ENCODE measurements at regions not wholly inside any gene's neighbourhood (a gene's known extent, or its start where the extent isn't known, plus 50 kb on each side); places are given as distances from the start of the nearest gene placed in this dataset.

- DNase-seq (ENCODE audit: low read depth, low spot score) = no peak
Measured at GRCh38 chr12:24227551-24227950, 278.1 kb upstream of the SOX5 start.

- peak; percentile 73 for DNase-seq (ENCODE audit: low read depth, low spot score)
Measured at GRCh38 chr12:24226745-24227350, 277.4 kb upstream of the SOX5 start.

- DNase-seq (ENCODE audit: low read depth, low spot score) = no peak
Measured at GRCh38 chr12:24224401-24224800, 274.9 kb upstream of the SOX5 start.

GRCh38 chr12:24223926-24224325 lies 274.5 kb upstream of the SOX5 start:
- no peak for DNase-seq (ENCODE audit: low read depth, low spot score)

GRCh38 chr12:24222968-24223367 lies 273.5 kb upstream of the SOX5 start:
- DNase-seq (ENCODE audit: low read depth, low spot score) = no peak

- DNase-seq (ENCODE audit: low read depth, low spot score) = no peak
Measured at GRCh38 chr12:24212496-24212895, 263.0 kb upstream of the SOX5 start.

- DNase-seq (ENCODE audit: low read depth, low spot score) = no peak
Measured at GRCh38 chr12:24206621-24207020, 257.2 kb upstream of the SOX5 start.

GRCh38 chr12:24201258-24201970 lies 251.9 kb upstream of the SOX5 start:
- no peak for DNase-seq (ENCODE audit: low read depth, low spot score)

GRCh38 chr12:24200010-24200409 lies 250.5 kb upstream of the SOX5 start:
- no peak for DNase-seq (ENCODE audit: low read depth, low spot score)

- DNase-seq (ENCODE audit: low read depth, low spot score) = no peak
Measured at GRCh38 chr12:24198936-24199671, 249.6 kb upstream of the SOX5 start.

- no peak for DNase-seq (ENCODE audit: low read depth, low spot score)
Measured at GRCh38 chr12:24198070-24198469, 248.6 kb upstream of the SOX5 start.

GRCh38 chr12:24197532-24197931 lies 248.1 kb upstream of the SOX5 start:
- DNase-seq (ENCODE audit: low read depth, low spot score) = no peak

GRCh38 chr12:24195063-24195462 lies 245.6 kb upstream of the SOX5 start:
- DNase-seq (ENCODE audit: low read depth, low spot score) = no peak

GRCh38 chr12:24191117-24191516 lies 241.6 kb upstream of the SOX5 start:
- DNase-seq (ENCODE audit: low read depth, low spot score) = no peak

GRCh38 chr12:24185782-24186181 lies 236.3 kb upstream of the SOX5 start:
- no peak for DNase-seq (ENCODE audit: low read depth, low spot score)

- no peak for DNase-seq (ENCODE audit: low read depth, low spot score)
Measured at GRCh38 chr12:24177889-24178288, 228.4 kb upstream of the SOX5 start.

GRCh38 chr12:24175929-24176328 lies 226.5 kb upstream of the SOX5 start:
- DNase-seq (ENCODE audit: low read depth, low spot score) = no peak

GRCh38 chr12:24175284-24175683 lies 225.8 kb upstream of the SOX5 start:
- DNase-seq (ENCODE audit: low read depth, low spot score) = no peak

- DNase-seq (ENCODE audit: low read depth, low spot score) = no peak
Measured at GRCh38 chr12:24173067-24173466, 223.6 kb upstream of the SOX5 start.

GRCh38 chr12:24172773-24173066 lies 223.2 kb upstream of the SOX5 start:
- DNase-seq (ENCODE audit: low read depth, low spot score) = no peak

- peak; percentile 73 for DNase-seq (ENCODE audit: low read depth, low spot score)
Measured at GRCh38 chr12:24172031-24172772, 222.7 kb upstream of the SOX5 start.

- DNase-seq (ENCODE audit: low read depth, low spot score) = no peak
Measured at GRCh38 chr12:24155042-24155441, 205.6 kb upstream of the SOX5 start.

All from ELF-1 (cell line).